Endothelial cell (in vitro differentiated cells): ENCODE measurements at regions not wholly inside any gene's neighbourhood (a gene's known extent, or its start where the extent isn't known, plus 50 kb on each side); places are given as distances from the start of the nearest gene placed in this dataset.

Source experiments
- DNase-seq: peaks from one replicate; pipeline ENCODE4 v3.0.0; 2021; ENCODE audit warnings: low spot score
- H3K27ac Mint-ChIP-seq: one replicate; pipeline ENCODE4 v1.8.0; 2021; ENCODE audit warnings: mixed read lengths, inconsistent platforms; ENCODE audit not compliant: unreplicated experiment
- H3K27me3 Mint-ChIP-seq: one replicate; pipeline ENCODE4 v1.8.0; 2021; ENCODE audit warnings: mild to moderate bottlenecking, moderate library complexity, mixed read lengths, inconsistent platforms; ENCODE audit not compliant: unreplicated experiment
- H3K36me3 Mint-ChIP-seq: one replicate; pipeline ENCODE4 v1.8.0; 2021; ENCODE audit warnings: mild to moderate bottlenecking, low read depth, mixed read lengths, inconsistent platforms; ENCODE audit not compliant: unreplicated experiment
- H3K4me1 Mint-ChIP-seq: one replicate; pipeline ENCODE4 v1.8.0; 2021; ENCODE audit warnings: mild to moderate bottlenecking, mixed read lengths, inconsistent platforms; ENCODE audit not compliant: unreplicated experiment
- H3K4me3 Mint-ChIP-seq: one replicate; pipeline ENCODE4 v1.8.0; 2021; ENCODE audit warnings: mild to moderate bottlenecking, mixed read lengths, inconsistent platforms; ENCODE audit not compliant: unreplicated experiment
- H3K9me3 Mint-ChIP-seq: one replicate; pipeline ENCODE4 v1.8.0; 2021; ENCODE audit warnings: mixed read lengths, inconsistent platforms; ENCODE audit not compliant: unreplicated experiment
- CTCF ChIP-seq: fragments of 200-600 bp; sonication (generic); IDR thresholded peaks from one replicate; pipeline ENCODE4 v1.5.0; 2021; ENCODE audit warnings: antibody characterized with exemption; ENCODE audit not compliant: unreplicated experiment

- DNase-seq: no peak
- Mint-ChIP-seq H3K4me3 (no peak overlapping the region), H3K9me3 (no peaks in the 10 kb centered on the region), H3K27ac (no peak overlapping the region), H3K27me3 (no peaks in the 10 kb centered on the region), H3K36me3 (no peaks in the 10 kb centered on the region), H3K4me1 (no peaks in the 10 kb centered on the region)
- TF ChIP-seq CTCF: no peak
These were observed 270.0 kb upstream of the SOX9 start for GRCh38 chr17:71850812-71851211.

GRCh38 chr17:71855010-71855409, 265.8 kb upstream of the SOX9 start:
- H3K4me3 Mint-ChIP-seq: no peak overlapping the region
- H3K27me3 Mint-ChIP-seq: no peaks in the 10 kb centered on the region
- no peak for DNase-seq
- no peaks in the 10 kb centered on the region for H3K36me3 Mint-ChIP-seq
- no peak overlapping the region for H3K27ac Mint-ChIP-seq
- no peaks in the 10 kb centered on the region for H3K9me3 Mint-ChIP-seq
- no peak for TF ChIP-seq CTCF
- no peaks in the 10 kb centered on the region for H3K4me1 Mint-ChIP-seq

DNA sequence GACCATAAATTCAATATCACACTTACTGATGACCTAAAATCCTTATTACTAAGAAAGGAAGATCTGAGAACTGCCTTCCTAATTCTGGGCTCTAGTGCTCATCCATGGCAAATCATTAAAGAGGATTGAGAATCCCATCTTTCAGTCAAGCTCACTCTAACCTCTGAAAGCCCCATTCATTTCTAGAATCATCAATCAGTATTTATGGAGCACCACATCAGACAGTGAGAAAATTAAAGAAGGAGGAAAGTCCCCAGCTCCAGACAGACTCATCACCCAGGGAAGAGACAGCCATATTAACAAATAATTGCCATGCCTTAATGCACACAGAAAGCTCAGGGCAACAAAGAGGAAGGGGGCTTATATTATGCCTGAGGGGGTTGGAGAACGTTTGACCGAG, 256.1 kb upstream of the SOX9 start:
- no peak for DNase-seq
- Mint-ChIP-seq H3K4me1 (peaks cover 3% of the 10 kb centered on the region), H3K4me3 (no peak overlapping the region), H3K36me3 (no peaks in the 10 kb centered on the region), H3K9me3 (no peaks in the 10 kb centered on the region), H3K27ac (no peak overlapping the region), H3K27me3 (no peaks in the 10 kb centered on the region)
- TF ChIP-seq CTCF: no peak

- Mint-ChIP-seq H3K27me3 (no peaks in the 10 kb centered on the region), H3K4me1 (peaks cover 4% of the 10 kb centered on the region), H3K9me3 (no peaks in the 10 kb centered on the region), H3K4me3 (no peak overlapping the region), H3K27ac (no peak overlapping the region), H3K36me3 (no peaks in the 10 kb centered on the region)
- no peak for DNase-seq
- no peak for TF ChIP-seq CTCF
These were observed 254.7 kb upstream of the SOX9 start for GRCh38 chr17:71866095-71866494.

DNA sequence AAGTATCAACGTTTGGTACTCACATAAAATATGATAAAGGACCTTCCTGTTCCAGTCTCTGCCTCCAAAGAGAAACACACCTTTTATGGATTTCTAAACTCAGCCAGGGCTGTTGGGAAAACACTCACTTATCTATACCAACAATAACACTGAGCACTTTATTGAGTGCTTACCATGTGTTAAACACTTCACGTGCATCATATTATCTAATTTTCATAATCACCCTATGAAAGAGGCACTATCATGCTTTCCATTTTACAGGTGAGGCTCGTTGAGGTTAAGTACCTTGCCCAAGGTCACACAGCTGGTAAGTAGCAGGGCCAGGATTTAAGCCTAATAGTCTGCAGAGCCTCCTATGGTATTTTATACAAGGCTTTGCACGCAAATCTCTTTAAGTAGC, 251.5 kb upstream of the SOX9 start:
- no peaks in the 10 kb centered on the region for H3K36me3 Mint-ChIP-seq

More for the DNA sequence above, 251.5 kb upstream of the SOX9 start:
- no peak for TF ChIP-seq CTCF
- no peak overlapping the region for H3K27ac Mint-ChIP-seq
- no peak overlapping the region for H3K4me3 Mint-ChIP-seq
- H3K27me3 Mint-ChIP-seq: no peaks in the 10 kb centered on the region
- no peaks in the 10 kb centered on the region for H3K9me3 Mint-ChIP-seq
- no peak for DNase-seq
- H3K4me1 Mint-ChIP-seq: peaks cover 4% of the 10 kb centered on the region
